ENCODE measurements at regions not wholly inside any gene's neighbourhood (a gene's known extent, or its start where the extent isn't known, plus 50 kb on each side); places are given as distances from the start of the nearest gene placed in this dataset.

DNA sequence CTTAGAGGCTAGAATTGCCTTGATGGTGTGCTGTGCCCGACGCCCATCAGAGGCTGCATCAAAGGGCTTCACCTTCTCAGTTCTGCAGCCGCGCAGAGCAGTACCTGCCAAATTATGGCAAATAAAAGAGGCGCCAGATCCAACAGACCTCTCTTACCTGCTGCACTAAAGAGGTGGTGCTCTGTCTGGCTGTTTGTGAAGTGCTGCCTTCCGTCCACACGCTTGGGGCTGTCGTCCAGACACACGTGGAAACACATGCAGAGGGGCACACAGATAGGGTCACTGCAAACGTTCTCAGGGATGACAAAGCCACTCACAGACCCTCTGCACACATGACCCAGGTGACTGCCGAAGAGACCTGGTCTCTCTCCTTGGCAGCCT is 617.5 kb downstream of the VRK1 start:
- Histone ChIP-seq H3K18ac (ENCODE audit: low read depth, low read length) (no peak overlapping the region), H2AK5ac (ENCODE audit: low read depth, low read length) (no peak overlapping the region), H3K4me1 (ENCODE audit: control insufficient read depth, insufficient read depth, low read length) (no peaks in the 10 kb centered on the region), H3K9me1 (ENCODE audit: insufficient read depth, low read length) (no peaks in the 10 kb centered on the region), H3K9ac (ENCODE audit: low read depth, low read length) (no peak overlapping the region), H3K79me1 (ENCODE audit: low read depth in 1 of 2, low read length in 2 of 2) (no peaks in the 10 kb centered on the region), H2BK15ac (ENCODE audit: low read depth, low read length) (no peak overlapping the region), H4K91ac (ENCODE audit: insufficient read depth, low read depth, low read length) (no peak overlapping the region), H3K14ac (replicated peaks; ENCODE audit: low read depth, low read length) (no peak overlapping the region), H2BK20ac (ENCODE audit: low read depth, low read length) (no peak overlapping the region), H2BK5ac (ENCODE audit: low read depth, low read length, poor library complexity, severe bottlenecking) (no peak overlapping the region), H3K27me3 (ENCODE audit: control insufficient read depth, insufficient read depth, low read length) (no peaks in the 10 kb centered on the region), H2AFZ (replicated peaks; ENCODE audit: low read length, poor library complexity) (no peak overlapping the region), H3K4ac (ENCODE audit: low read depth, low read length) (no peak overlapping the region), H4K5ac (ENCODE audit: low read depth, low read length) (no peak overlapping the region), H3K27ac (ENCODE audit: insufficient read depth, low read length) (no peak overlapping the region), H2AK9ac (replicated peaks; ENCODE audit: low read depth, low read length, poor library complexity) (no peak overlapping the region), H3K4me3 (ENCODE audit: insufficient read depth, low read depth, low read length) (no peak overlapping the region), H4K20me1 (ENCODE audit: insufficient read depth, low read length) (no peaks in the 10 kb centered on the region), H3K56ac (ENCODE audit: extremely low read depth, insufficient read depth, low read length) (no peak overlapping the region), H3K9me3 (ENCODE audit: control insufficient read depth, insufficient read depth, low read length) (peaks cover 26% of the 10 kb centered on the region), H4K8ac (ENCODE audit: low read depth in 2 of 2, low read length in 2 of 2) (no peak overlapping the region), H2BK120ac (ENCODE audit: low read depth, low read length) (no peak overlapping the region), H3K23ac (ENCODE audit: low read depth, low read length) (no peak overlapping the region), H3K36me3 (ENCODE audit: control insufficient read depth, insufficient read depth, low read length) (no peaks in the 10 kb centered on the region), H3K4me2 (ENCODE audit: low read depth, low read length) (no peak overlapping the region)
- POLR2A ChIA-PET (ENCODE audit: unreplicated experiment): no interaction called here
- intact Hi-C loops (cut with micrococcal nuclease): no loop called here
- DNase-seq (no peak), ATAC-seq (ENCODE audit: low read depth) (no peak)
- no TSS peak for BruUV-seq (replicated peaks)
- CTCF ChIA-PET: no interaction called here
- dilution Hi-C loops (cut with HindIII; ENCODE audit: low sequenced_read_pairs, unreplicated experiment): no loop called here
- TF ChIP-seq POLR2A (IDR thresholded peaks at IDR 0.05; ENCODE audit: low read depth, low read length) (no peak), RFX5 (IDR thresholded peaks at IDR 0.05; ENCODE audit: low read depth, low read length) (no peak), MXI1 (IDR thresholded peaks at IDR 0.05; ENCODE audit: borderline replicate concordance, low read depth, low read length) (no peak), MAFK (IDR thresholded peaks at IDR 0.05; ENCODE audit: low read depth, low read length) (no peak), RAD21 (IDR thresholded peaks at IDR 0.05; ENCODE audit: low read length) (no peak), BHLHE40 (IDR thresholded peaks at IDR 0.05; ENCODE audit: low read depth, low read length) (no peak), SMC3 (IDR thresholded peaks at IDR 0.05; ENCODE audit: low read depth, low read length) (no peak), FOS (IDR thresholded peaks at IDR 0.05; ENCODE audit: low read depth, low read length) (no peak), RCOR1 (IDR thresholded peaks at IDR 0.05; ENCODE audit: insufficient replicate concordance, low read length) (no peak), MAZ (IDR thresholded peaks at IDR 0.05; ENCODE audit: borderline replicate concordance, low read depth, low read length) (no peak), CEBPB (IDR thresholded peaks at IDR 0.05; ENCODE audit: low read depth, low read length) (no peak), NFE2L2 (IDR thresholded peaks at IDR 0.05; ENCODE audit: low read depth, low read length) (no peak), CHD1 (IDR thresholded peaks at IDR 0.05; ENCODE audit: low read depth, low read length) (no peak)
- TF ChIP-seq, protein P1, sequence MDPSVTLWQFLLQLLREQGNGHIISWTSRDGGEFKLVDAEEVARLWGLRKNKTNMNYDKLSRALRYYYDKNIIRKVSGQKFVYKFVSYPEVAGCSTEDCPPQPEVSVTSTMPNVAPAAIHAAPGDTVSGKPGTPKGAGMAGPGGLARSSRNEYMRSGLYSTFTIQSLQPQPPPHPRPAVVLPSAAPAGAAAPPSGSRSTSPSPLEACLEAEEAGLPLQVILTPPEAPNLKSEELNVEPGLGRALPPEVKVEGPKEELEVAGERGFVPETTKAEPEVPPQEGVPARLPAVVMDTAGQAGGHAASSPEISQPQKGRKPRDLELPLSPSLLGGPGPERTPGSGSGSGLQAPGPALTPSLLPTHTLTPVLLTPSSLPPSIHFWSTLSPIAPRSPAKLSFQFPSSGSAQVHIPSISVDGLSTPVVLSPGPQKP (IDR thresholded peaks at IDR 0.05; ENCODE audit: borderline replicate concordance, low read depth, low read length): no peak
- TF ChIP-seq, protein P2, sequence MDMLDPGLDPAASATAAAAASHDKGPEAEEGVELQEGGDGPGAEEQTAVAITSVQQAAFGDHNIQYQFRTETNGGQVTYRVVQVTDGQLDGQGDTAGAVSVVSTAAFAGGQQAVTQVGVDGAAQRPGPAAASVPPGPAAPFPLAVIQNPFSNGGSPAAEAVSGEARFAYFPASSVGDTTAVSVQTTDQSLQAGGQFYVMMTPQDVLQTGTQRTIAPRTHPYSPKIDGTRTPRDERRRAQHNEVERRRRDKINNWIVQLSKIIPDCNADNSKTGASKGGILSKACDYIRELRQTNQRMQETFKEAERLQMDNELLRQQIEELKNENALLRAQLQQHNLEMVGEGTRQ (IDR thresholded peaks at IDR 0.05; ENCODE audit: low read depth, low read length): no peak
- TF ChIP-seq, protein P3, sequence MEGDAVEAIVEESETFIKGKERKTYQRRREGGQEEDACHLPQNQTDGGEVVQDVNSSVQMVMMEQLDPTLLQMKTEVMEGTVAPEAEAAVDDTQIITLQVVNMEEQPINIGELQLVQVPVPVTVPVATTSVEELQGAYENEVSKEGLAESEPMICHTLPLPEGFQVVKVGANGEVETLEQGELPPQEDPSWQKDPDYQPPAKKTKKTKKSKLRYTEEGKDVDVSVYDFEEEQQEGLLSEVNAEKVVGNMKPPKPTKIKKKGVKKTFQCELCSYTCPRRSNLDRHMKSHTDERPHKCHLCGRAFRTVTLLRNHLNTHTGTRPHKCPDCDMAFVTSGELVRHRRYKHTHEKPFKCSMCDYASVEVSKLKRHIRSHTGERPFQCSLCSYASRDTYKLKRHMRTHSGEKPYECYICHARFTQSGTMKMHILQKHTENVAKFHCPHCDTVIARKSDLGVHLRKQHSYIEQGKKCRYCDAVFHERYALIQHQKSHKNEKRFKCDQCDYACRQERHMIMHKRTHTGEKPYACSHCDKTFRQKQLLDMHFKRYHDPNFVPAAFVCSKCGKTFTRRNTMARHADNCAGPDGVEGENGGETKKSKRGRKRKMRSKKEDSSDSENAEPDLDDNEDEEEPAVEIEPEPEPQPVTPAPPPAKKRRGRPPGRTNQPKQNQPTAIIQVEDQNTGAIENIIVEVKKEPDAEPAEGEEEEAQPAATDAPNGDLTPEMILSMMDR (conservative IDR thresholded peaks at IDR 0.05; ENCODE audit: low read depth, low read length): no peak
- in situ Hi-C loops (cut with MboI; ENCODE audit: low sequenced_read_pairs): no loop called here
- WGBS, 2 experiments (ENCODE audit: extremely low coverage in 2 of 2, insufficient read length in 1 of 2): no CpG with 5 or more reads among the region's 11 CpGs

Data from IMR-90 (cell line).